ENCODE measurements at regions not wholly inside any gene's neighbourhood (a gene's known extent, or its start where the extent isn't known, plus 50 kb on each side); places are given as distances from the start of the nearest gene placed in this dataset.

DNA sequence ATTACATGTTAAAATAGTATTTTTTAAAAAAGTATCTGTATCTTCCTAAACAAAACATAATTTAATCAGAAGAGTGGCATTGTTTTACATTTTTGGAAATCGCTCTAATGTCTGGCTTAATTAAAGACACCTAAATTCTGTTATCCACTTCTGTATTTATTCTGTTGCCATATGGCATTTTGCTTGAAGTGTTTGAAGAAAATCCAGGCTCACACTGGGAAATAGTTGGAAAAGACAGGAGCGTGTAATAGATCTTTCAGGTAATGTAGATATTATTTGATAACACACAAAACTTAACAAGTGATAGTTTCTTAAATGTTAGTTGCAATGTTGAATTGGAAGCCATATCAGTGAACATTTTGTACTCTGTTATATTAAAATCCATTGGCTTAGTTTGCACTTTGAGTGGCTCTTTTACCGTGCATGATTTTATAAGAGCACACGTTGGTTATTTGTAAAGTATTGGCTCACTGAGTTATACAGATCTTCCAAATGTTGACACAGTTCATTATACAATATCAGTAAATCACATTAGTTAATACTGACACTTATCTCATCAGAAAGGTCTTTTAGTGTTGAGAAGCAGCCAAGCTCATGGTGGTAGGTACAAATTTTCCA is 128.4 kb upstream of the NPVF start:
- ATAC-seq = no peak
- TF ChIP-seq CTCF (IDR thresholded peaks at IDR 0.05) = no peak
- Histone ChIP-seq H3K4me1 (no peaks in the 10 kb centered on the region), H3K27me3 (no peaks in the 10 kb centered on the region), H3K4me3 (no peak overlapping the region), H3K36me3 (no peaks in the 10 kb centered on the region), H3K27ac (no peak overlapping the region), H3K9me3 (no peaks in the 10 kb centered on the region)
- intact Hi-C loops (cut with DNase I) = no loop called here
- DNase-seq = no peak

- TF ChIP-seq CTCF (IDR thresholded peaks at IDR 0.05) = no peak
- intact Hi-C loops (cut with DNase I) = no loop called here
- no peaks in the 10 kb centered on the region for H3K36me3 ChIP-seq
- no peaks in the 10 kb centered on the region for H3K27me3 ChIP-seq
- H3K4me1 ChIP-seq = no peaks in the 10 kb centered on the region
- DNase-seq (no peak), ATAC-seq (no peak)
- H3K9me3 ChIP-seq = no peaks in the 10 kb centered on the region
- no peak overlapping the region for H3K4me3 ChIP-seq
- no peak overlapping the region for H3K27ac ChIP-seq
Measured at GRCh38 chr7:25358926-25359325, 130.6 kb upstream of the NPVF start.

DNA sequence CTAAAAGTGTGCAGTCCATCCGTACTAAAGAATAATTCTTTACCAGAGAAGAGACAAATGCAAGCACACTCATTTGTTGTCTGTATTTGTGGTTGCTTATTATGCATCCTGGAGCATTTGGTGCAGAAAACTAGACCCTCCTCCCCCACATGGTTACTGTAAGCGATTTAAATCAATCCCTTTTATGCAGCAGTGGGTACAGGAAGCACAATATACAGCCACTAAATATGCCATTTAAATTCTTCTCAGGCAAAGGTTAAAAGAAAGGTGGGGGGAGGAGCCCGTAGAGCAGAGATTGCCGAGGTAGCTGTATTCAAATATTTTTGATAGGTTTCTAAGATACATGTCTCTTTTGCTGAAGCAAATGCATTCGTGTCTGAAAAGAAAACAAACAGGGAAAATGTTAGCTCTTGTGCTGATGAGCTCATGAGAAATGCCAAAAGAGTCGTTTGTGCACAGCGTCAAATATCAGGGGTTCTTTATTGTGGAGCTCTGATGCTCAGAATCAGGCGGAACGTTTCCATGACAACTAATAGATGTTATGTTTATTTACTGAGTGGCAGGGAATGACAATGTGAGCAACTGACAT is 131.3 kb upstream of the NPVF start:
- H3K36me3 ChIP-seq = no peaks in the 10 kb centered on the region
- no peak overlapping the region for H3K27ac ChIP-seq
- intact Hi-C loops (cut with DNase I) = no loop called here
- H3K4me1 ChIP-seq = no peaks in the 10 kb centered on the region
- DNase-seq = peak in 2 of 4 donors; percentile 53 to 75
- H3K4me3 ChIP-seq = no peak overlapping the region
- no peaks in the 10 kb centered on the region for H3K27me3 ChIP-seq
- ATAC-seq = no peak
- H3K9me3 ChIP-seq = no peaks in the 10 kb centered on the region
- no peak for TF ChIP-seq CTCF (IDR thresholded peaks at IDR 0.05)

GRCh38 chr7:25360451-25360850 is 132.2 kb upstream of the NPVF start:
- DNase-seq (no peak), ATAC-seq (no peak)
- H3K9me3 ChIP-seq = no peaks in the 10 kb centered on the region
- H3K4me1 ChIP-seq = no peaks in the 10 kb centered on the region
- TF ChIP-seq CTCF (IDR thresholded peaks at IDR 0.05) = no peak
- H3K4me3 ChIP-seq = no peak overlapping the region
- H3K36me3 ChIP-seq = no peaks in the 10 kb centered on the region
- H3K27me3 ChIP-seq = no peaks in the 10 kb centered on the region
- intact Hi-C loops (cut with DNase I) = no loop called here
- no peak overlapping the region for H3K27ac ChIP-seq

DNA sequence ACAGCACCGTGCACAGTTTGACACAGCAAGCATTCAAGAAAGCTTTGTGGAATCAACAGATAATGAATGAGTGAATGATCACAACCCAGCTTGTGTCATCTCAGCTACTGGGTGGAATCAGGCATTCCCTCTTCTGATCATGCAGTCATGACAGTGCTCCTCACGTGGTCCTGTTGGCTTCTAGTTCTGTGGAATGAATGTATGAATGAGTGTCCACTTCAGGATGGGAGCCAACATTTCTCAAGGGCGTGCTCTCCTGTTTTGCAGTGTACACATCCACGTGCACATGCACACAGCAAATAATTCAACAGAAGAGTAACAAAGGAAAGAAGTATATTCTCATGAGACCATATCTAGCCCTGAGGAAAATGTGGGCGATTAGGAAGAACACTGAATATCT is 133.1 kb upstream of the NPVF start:
- Histone ChIP-seq H3K4me1 (no peaks in the 10 kb centered on the region), H3K9me3 (no peaks in the 10 kb centered on the region), H3K27ac (no peak overlapping the region), H3K27me3 (no peaks in the 10 kb centered on the region), H3K4me3 (no peak overlapping the region), H3K36me3 (no peaks in the 10 kb centered on the region)
- no peak for DNase-seq
- intact Hi-C loops (cut with DNase I) = no loop called here
- ATAC-seq = no peak
- TF ChIP-seq CTCF (IDR thresholded peaks at IDR 0.05) = no peak

Data from left lung (tissue), 4 donors.